ENCODE measurements at regions not wholly inside any gene's neighbourhood (a gene's known extent, or its start where the extent isn't known, plus 50 kb on each side); places are given as distances from the start of the nearest gene placed in this dataset.

DNA sequence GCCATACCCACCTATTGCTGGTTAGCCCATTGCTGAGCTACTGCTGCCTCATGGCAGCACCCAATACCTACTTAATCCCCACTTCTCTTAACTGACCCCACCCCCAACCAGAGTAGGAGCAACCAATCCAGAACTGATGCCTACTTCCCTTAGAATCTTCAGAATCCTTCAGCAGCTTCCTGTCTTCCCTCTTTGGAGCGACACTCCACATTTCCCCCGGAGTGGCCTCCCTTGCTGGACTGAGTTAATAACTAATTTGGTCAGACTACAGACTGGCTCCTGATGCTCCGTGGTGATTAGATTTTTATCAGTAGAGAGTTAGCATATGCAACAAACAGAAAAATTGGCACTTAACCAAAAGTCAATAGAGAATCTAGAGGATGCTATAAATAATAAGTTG lies 51.2 kb upstream of the UBR2 start:
- H3K27me3 ChIP-seq (ENCODE audit: control insufficient read depth, insufficient read depth, low read length): no peaks in the 10 kb centered on the region
- TF ChIP-seq, protein P1, sequence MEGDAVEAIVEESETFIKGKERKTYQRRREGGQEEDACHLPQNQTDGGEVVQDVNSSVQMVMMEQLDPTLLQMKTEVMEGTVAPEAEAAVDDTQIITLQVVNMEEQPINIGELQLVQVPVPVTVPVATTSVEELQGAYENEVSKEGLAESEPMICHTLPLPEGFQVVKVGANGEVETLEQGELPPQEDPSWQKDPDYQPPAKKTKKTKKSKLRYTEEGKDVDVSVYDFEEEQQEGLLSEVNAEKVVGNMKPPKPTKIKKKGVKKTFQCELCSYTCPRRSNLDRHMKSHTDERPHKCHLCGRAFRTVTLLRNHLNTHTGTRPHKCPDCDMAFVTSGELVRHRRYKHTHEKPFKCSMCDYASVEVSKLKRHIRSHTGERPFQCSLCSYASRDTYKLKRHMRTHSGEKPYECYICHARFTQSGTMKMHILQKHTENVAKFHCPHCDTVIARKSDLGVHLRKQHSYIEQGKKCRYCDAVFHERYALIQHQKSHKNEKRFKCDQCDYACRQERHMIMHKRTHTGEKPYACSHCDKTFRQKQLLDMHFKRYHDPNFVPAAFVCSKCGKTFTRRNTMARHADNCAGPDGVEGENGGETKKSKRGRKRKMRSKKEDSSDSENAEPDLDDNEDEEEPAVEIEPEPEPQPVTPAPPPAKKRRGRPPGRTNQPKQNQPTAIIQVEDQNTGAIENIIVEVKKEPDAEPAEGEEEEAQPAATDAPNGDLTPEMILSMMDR (IDR thresholded peaks at IDR 0.05; ENCODE audit: insufficient read depth, low read length, severe bottlenecking): no peak
- no peaks in the 10 kb centered on the region for H3K36me3 ChIP-seq (ENCODE audit: control insufficient read depth, insufficient read depth, low read length)
- DNase-seq (ENCODE audit: low read depth): no peak
- no peak overlapping the region for H3K4me3 ChIP-seq (ENCODE audit: low read depth, low read length)
- no peak for FAIRE-seq

DNA sequence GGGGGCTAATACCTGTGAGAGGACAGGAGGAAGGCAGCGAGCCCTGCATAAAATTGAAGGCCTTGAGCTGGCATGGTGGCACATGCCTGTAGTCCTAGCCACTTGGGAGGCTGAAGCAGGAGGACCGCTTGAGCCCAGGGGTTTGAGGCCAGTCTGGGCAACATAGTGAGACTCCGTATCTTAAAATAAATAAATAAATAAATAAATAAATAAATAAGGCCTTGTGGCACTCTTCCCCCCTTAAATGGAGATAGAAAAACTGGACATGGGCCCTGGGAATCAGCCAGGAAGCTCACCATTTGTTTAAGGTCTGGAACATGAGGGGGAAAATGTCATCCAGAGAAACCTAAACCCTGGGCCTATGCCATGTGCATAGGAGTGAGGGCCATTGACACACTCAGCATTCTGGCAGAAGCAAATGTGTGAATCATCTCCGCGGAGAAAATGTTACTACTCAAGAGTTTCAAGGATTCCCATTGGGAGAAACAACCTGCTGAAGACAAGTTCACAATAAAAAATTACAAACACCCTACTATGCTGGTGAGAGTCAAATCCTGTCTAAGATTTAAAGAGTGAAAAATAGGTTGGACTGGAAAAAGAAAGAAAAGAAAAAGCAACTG lies 51.9 kb upstream of the UBR2 start:
- peak; percentile 12 for DNase-seq (ENCODE audit: low read depth)
- H3K4me3 ChIP-seq (ENCODE audit: low read depth, low read length): no peak overlapping the region
- H3K27me3 ChIP-seq (ENCODE audit: control insufficient read depth, insufficient read depth, low read length): no peaks in the 10 kb centered on the region
- TF ChIP-seq, protein P1 (IDR thresholded peaks at IDR 0.05; ENCODE audit: insufficient read depth, low read length, severe bottlenecking): no peak
- H3K36me3 ChIP-seq (ENCODE audit: control insufficient read depth, insufficient read depth, low read length): no peaks in the 10 kb centered on the region
- no peak for FAIRE-seq

DNA sequence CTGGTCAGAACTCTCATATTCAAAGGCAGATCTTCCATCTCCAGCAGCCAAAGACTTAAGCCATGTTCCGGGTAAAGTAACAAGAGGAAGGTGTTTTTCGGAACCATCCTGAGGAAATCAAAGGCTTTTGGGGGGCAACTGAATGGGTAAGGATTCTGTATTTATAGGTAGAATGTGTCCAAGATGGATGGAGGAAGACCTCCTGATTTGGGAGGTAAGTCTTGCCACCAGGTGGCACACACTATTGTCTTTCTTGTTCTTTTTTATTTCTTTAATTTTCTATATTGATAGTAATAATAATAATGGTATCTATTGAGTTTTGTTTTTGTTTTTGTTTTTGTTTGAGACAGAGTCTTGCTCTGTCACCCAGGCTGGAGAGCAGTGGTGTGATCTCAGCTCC lies 53.0 kb upstream of the UBR2 start:
- no peak for FAIRE-seq
- H3K27me3 ChIP-seq (ENCODE audit: control insufficient read depth, insufficient read depth, low read length): no peaks in the 10 kb centered on the region
- TF ChIP-seq, protein P1 (IDR thresholded peaks at IDR 0.05; ENCODE audit: insufficient read depth, low read length, severe bottlenecking): no peak
- H3K36me3 ChIP-seq (ENCODE audit: control insufficient read depth, insufficient read depth, low read length): no peaks in the 10 kb centered on the region
- H3K4me3 ChIP-seq (ENCODE audit: low read depth, low read length): no peak overlapping the region
- no peak for DNase-seq (ENCODE audit: low read depth)

DNA sequence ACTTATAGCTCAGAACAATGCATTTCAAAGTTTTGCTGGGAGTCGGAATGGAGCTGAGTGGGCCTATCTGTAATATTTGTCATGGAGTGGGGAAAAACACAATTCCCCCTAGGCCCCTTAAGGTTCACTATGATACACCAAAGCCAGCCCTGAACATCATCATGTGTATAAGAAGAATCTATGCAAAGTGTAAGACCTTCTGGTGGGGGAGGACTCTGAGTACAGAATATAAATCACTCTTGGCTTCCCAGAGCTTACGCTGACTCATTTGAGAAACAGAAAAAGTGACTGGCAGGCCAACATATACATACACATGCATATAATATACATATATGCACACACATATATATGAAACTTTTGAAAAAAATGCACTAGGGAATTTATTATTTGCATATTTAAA lies 54.1 kb upstream of the UBR2 start:
- no peak for FAIRE-seq
- DNase-seq (ENCODE audit: low read depth): no peak
- TF ChIP-seq, protein P1 (IDR thresholded peaks at IDR 0.05; ENCODE audit: insufficient read depth, low read length, severe bottlenecking): no peak
- H3K4me3 ChIP-seq (ENCODE audit: low read depth, low read length): no peak overlapping the region
- no peaks in the 10 kb centered on the region for H3K27me3 ChIP-seq (ENCODE audit: control insufficient read depth, insufficient read depth, low read length)
- H3K36me3 ChIP-seq (ENCODE audit: control insufficient read depth, insufficient read depth, low read length): no peaks in the 10 kb centered on the region

DNA sequence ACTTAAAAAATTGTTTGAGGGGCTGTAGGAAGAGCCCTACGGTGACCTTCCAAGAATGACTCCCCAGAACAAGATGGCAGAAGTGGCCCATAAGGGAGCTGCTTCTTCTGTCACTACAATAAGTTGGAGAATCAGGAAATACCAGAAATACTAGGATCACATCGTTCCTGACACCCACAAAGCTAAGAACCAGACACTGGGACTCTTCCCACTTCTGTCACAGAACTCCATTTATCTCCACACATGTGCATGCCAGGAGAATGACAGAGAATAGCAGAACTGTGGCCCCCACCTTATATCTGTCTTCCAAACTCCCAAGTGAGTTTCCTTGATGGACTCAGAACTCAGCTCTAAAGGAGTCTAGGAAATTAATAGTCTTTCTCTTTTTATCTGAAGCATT lies 54.6 kb upstream of the UBR2 start:
- H3K4me3 ChIP-seq (ENCODE audit: low read depth, low read length): no peak overlapping the region
- no peak for DNase-seq (ENCODE audit: low read depth)
- FAIRE-seq: no peak
- TF ChIP-seq, protein P1 (IDR thresholded peaks at IDR 0.05; ENCODE audit: insufficient read depth, low read length, severe bottlenecking): no peak
- no peaks in the 10 kb centered on the region for H3K36me3 ChIP-seq (ENCODE audit: control insufficient read depth, insufficient read depth, low read length)
- H3K27me3 ChIP-seq (ENCODE audit: control insufficient read depth, insufficient read depth, low read length): no peaks in the 10 kb centered on the region

DNA sequence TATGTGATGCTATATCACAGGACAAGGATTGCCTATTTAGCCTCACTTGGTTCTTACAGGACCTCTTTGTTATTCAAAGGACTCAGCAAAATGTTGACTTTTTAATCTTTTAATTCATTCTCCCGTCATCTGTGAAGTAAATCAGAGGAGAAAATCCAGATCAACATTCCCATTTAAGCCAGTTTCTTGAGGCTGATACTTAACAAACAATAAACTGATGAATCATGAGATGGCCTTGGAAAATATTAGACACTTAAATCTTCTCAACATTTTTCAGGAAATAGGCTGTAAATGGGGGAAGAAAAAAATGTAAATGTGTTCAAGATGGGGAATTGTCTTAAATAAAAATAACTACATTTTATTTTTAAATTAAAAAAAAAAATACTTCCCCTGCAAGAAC lies 55.9 kb upstream of the UBR2 start:
- H3K4me3 ChIP-seq (ENCODE audit: low read depth, low read length): no peak overlapping the region
- DNase-seq (ENCODE audit: low read depth) (no peak), FAIRE-seq (no peak)
- H3K36me3 ChIP-seq (ENCODE audit: control insufficient read depth, insufficient read depth, low read length): no peaks in the 10 kb centered on the region
- H3K27me3 ChIP-seq (ENCODE audit: control insufficient read depth, insufficient read depth, low read length): no peaks in the 10 kb centered on the region
- TF ChIP-seq, protein P1 (IDR thresholded peaks at IDR 0.05; ENCODE audit: insufficient read depth, low read length, severe bottlenecking): no peak

Measured in bronchial epithelial cell (primary cell).